Vagina (tissue), 2 donors: ENCODE measurements at regions not wholly inside any gene's neighbourhood (a gene's known extent, or its start where the extent isn't known, plus 50 kb on each side); places are given as distances from the start of the nearest gene placed in this dataset.

Source experiments
- DNase-seq, 2 donors: peaks; one replicate each; pipeline ENCODE4 v3.0.0-alpha.2; 2017; ENCODE audit errors: extremely low spot score in 2 of 2
- H3K27ac ChIP-seq: fragments of 200-600 bp; sonication (generic); one replicate; pipeline ENCODE4 v1.5.1; 2019
- H3K27me3 ChIP-seq: fragments of 200-600 bp; sonication (generic); one replicate; pipeline ENCODE4 v1.5.1; 2019
- H3K36me3 ChIP-seq, 2 donors: fragments of 200-600 bp; sonication (generic); one replicate each; pipeline ENCODE4 v1.5.1; 2017 to 2019
- H3K4me1 ChIP-seq: fragments of 200-600 bp; sonication (generic); one replicate; pipeline ENCODE4 v1.5.1; 2019
- H3K4me3 ChIP-seq, 2 donors: fragments of 200-600 bp; sonication (generic); 1 replicate in 1 of 2; 2 replicates in 1 of 2; pipeline ENCODE4 v1.5.1; 2016 to 2019
- H3K9me3 ChIP-seq: fragments of 200-600 bp; sonication (generic); one replicate; pipeline ENCODE4 v1.5.1; 2019
- POLR2A ChIP-seq, 2 donors: fragments of 450-650 bp; IDR thresholded peaks; one replicate each; pipeline ENCODE4 v1.6.1; 2017; ENCODE audit warnings: antibody characterized with exemption in 2 of 2, mild to moderate bottlenecking in 2 of 2, moderate library complexity in 2 of 2
- POLR2AphosphoS5 ChIP-seq, 2 donors: sonication (generic); formaldehyde crosslinking; IDR thresholded peaks; one replicate each; pipeline ENCODE4 v1.9.0; 2017; ENCODE audit warnings: antibody characterized with exemption in 2 of 2, mild to moderate bottlenecking in 2 of 2, low read depth in 1 of 2; ENCODE audit not compliant: insufficient read depth in 1 of 2
- intact Hi-C: fragments of 100-400 bp; cut with DNase I; formaldehyde crosslinking; loops from one replicate; pipeline ENCODE4 v1.15.1; 2023
- TF ChIP-seq, protein P1 (sequence below), 3 experiments: fragments of 450-650 bp in 2 of 3; fragments of 200-600 bp in 1 of 3; sonication (generic) in 1 of 3; IDR thresholded peaks; one replicate each; pipeline ENCODE4 v1.5.1; 2017 to 2019; ENCODE audit warnings: antibody characterized with exemption in 3 of 3, mild to moderate bottlenecking in 2 of 3, moderate library complexity in 2 of 3

GRCh38 chr3:177610262-177610661 is 413.0 kb upstream of the TBL1XR1 start:
- H3K4me1 ChIP-seq: peaks cover 28% of the 10 kb centered on the region
- DNase-seq: no peak
- H3K27me3 ChIP-seq: no peaks in the 10 kb centered on the region
- TF ChIP-seq, protein P1, sequence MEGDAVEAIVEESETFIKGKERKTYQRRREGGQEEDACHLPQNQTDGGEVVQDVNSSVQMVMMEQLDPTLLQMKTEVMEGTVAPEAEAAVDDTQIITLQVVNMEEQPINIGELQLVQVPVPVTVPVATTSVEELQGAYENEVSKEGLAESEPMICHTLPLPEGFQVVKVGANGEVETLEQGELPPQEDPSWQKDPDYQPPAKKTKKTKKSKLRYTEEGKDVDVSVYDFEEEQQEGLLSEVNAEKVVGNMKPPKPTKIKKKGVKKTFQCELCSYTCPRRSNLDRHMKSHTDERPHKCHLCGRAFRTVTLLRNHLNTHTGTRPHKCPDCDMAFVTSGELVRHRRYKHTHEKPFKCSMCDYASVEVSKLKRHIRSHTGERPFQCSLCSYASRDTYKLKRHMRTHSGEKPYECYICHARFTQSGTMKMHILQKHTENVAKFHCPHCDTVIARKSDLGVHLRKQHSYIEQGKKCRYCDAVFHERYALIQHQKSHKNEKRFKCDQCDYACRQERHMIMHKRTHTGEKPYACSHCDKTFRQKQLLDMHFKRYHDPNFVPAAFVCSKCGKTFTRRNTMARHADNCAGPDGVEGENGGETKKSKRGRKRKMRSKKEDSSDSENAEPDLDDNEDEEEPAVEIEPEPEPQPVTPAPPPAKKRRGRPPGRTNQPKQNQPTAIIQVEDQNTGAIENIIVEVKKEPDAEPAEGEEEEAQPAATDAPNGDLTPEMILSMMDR (IDR thresholded peaks at IDR 0.05): no peak
- TF ChIP-seq POLR2AphosphoS5 (IDR thresholded peaks at IDR 0.05; ENCODE audit: insufficient read depth in 1 of 2, low read depth in 1 of 2): no peak
- intact Hi-C loops: no loop called here
- H3K9me3 ChIP-seq: no peaks in the 10 kb centered on the region
- H3K4me3 ChIP-seq: no peak overlapping the region
- no peaks in the 10 kb centered on the region for H3K36me3 ChIP-seq
- no peak overlapping the region for H3K27ac ChIP-seq

GRCh38 chr3:177610686-177611633 is 413.7 kb upstream of the TBL1XR1 start:
- Histone ChIP-seq H3K27me3 (no peaks in the 10 kb centered on the region), H3K4me1 (peaks cover 32% of the 10 kb centered on the region), H3K9me3 (no peaks in the 10 kb centered on the region), H3K27ac (no peak overlapping the region), H3K36me3 (no peaks in the 10 kb centered on the region), H3K4me3 (no peak overlapping the region)
- TF ChIP-seq POLR2AphosphoS5 (IDR thresholded peaks at IDR 0.05; ENCODE audit: insufficient read depth in 1 of 2, low read depth in 1 of 2) (no peak), POLR2A (IDR thresholded peaks at IDR 0.05) (no peak)
- TF ChIP-seq, protein P1 (IDR thresholded peaks at IDR 0.05): no peak
- intact Hi-C loops: no loop called here
- no peak for DNase-seq

- Histone ChIP-seq H3K27me3 (no peaks in the 10 kb centered on the region), H3K36me3 (no peaks in the 10 kb centered on the region), H3K27ac (no peak overlapping the region), H3K9me3 (no peaks in the 10 kb centered on the region), H3K4me3 (no peak overlapping the region), H3K4me1 (peaks cover 32% of the 10 kb centered on the region)
- TF ChIP-seq POLR2A (IDR thresholded peaks at IDR 0.05) (no peak), POLR2AphosphoS5 (IDR thresholded peaks at IDR 0.05; ENCODE audit: insufficient read depth in 1 of 2, low read depth in 1 of 2) (no peak)
- TF ChIP-seq, protein P1 (IDR thresholded peaks at IDR 0.05): no peak
- intact Hi-C loops: no loop called here
- DNase-seq: no peak
These were observed 414.6 kb upstream of the TBL1XR1 start for GRCh38 chr3:177611752-177612334.

- no peaks in the 10 kb centered on the region for H3K27me3 ChIP-seq
- intact Hi-C loops: no loop called here
- DNase-seq: no peak
- H3K4me1 ChIP-seq: peaks cover 38% of the 10 kb centered on the region
- no peaks in the 10 kb centered on the region for H3K36me3 ChIP-seq
- H3K9me3 ChIP-seq: no peaks in the 10 kb centered on the region
- H3K4me3 ChIP-seq: no peak overlapping the region
- no peak for TF ChIP-seq POLR2AphosphoS5 (IDR thresholded peaks at IDR 0.05; ENCODE audit: insufficient read depth in 1 of 2, low read depth in 1 of 2)
- TF ChIP-seq POLR2A (IDR thresholded peaks at IDR 0.05): no peak
- TF ChIP-seq, protein P1 (IDR thresholded peaks at IDR 0.05): no peak
- H3K27ac ChIP-seq: no peak overlapping the region
These were observed 416.6 kb upstream of the TBL1XR1 start for GRCh38 chr3:177613901-177614300.

GRCh38 chr3:177615015-177615414 is 417.7 kb upstream of the TBL1XR1 start:
- TF ChIP-seq POLR2A (IDR thresholded peaks at IDR 0.05) (no peak), POLR2AphosphoS5 (IDR thresholded peaks at IDR 0.05; ENCODE audit: insufficient read depth in 1 of 2, low read depth in 1 of 2) (no peak)
- TF ChIP-seq, protein P1 (IDR thresholded peaks at IDR 0.05): no peak
- no peak for DNase-seq
- no peak overlapping the region for H3K4me3 ChIP-seq
- intact Hi-C loops: no loop called here
- peaks cover 49% of the 10 kb centered on the region for H3K4me1 ChIP-seq
- no peaks in the 10 kb centered on the region for H3K9me3 ChIP-seq
- no peaks in the 10 kb centered on the region for H3K36me3 ChIP-seq
- H3K27me3 ChIP-seq: no peaks in the 10 kb centered on the region
- no peak overlapping the region for H3K27ac ChIP-seq
